Amygdala (tissue), 56 donors: ENCODE measurements at regions not wholly inside any gene's neighbourhood (a gene's known extent, or its start where the extent isn't known, plus 50 kb on each side); places are given as distances from the start of the nearest gene placed in this dataset.

Experiments
- DNase-seq, 56 donors: peaks; one replicate each; lab custom pipeline; 2025; lab: John Stamatoyannopoulos, UW

GRCh38 chr11:69362315-69362714 is 68.4 kb downstream of the MYEOV start:
- DNase-seq = no peak

GRCh38 chr11:69364921-69365320 is 71.0 kb downstream of the MYEOV start:
- DNase-seq = no peak

GRCh38 chr11:69365558-69365957 is 71.6 kb downstream of the MYEOV start:
- no peak for DNase-seq

GRCh38 chr11:69366591-69366990 is 72.6 kb downstream of the MYEOV start:
- no peak for DNase-seq

GRCh38 chr11:69367211-69367964 is 73.4 kb downstream of the MYEOV start:
- DNase-seq = no peak

- no peak for DNase-seq
These were observed 74.3 kb downstream of the MYEOV start for GRCh38 chr11:69368119-69368880.

- DNase-seq = no peak
These were observed 75.4 kb downstream of the MYEOV start for GRCh38 chr11:69369210-69369825.

GRCh38 chr11:69369945-69370344 is 76.0 kb downstream of the MYEOV start:
- no peak for DNase-seq

GRCh38 chr11:69370984-69371709 is 77.2 kb downstream of the MYEOV start:
- no peak for DNase-seq

GRCh38 chr11:69371731-69372588 is 78.0 kb downstream of the MYEOV start:
- DNase-seq = no peak

- no peak for DNase-seq
These were observed 78.8 kb downstream of the MYEOV start for GRCh38 chr11:69372589-69373250.

GRCh38 chr11:69373251-69373635 is 79.3 kb downstream of the MYEOV start:
- DNase-seq = no peak

- no peak for DNase-seq
These were observed 80.4 kb downstream of the MYEOV start for GRCh38 chr11:69374110-69374945.

GRCh38 chr11:69374946-69375310 is 81.0 kb downstream of the MYEOV start:
- DNase-seq = no peak

- DNase-seq = no peak
These were observed 81.6 kb downstream of the MYEOV start for GRCh38 chr11:69375316-69376154.

GRCh38 chr11:69376155-69377028 is 82.4 kb downstream of the MYEOV start:
- DNase-seq = no peak
